GM19240 (cell line): ENCODE measurements at regions not wholly inside any gene's neighbourhood (a gene's known extent, or its start where the extent isn't known, plus 50 kb on each side); places are given as distances from the start of the nearest gene placed in this dataset.

Experiments
- DNase-seq: peaks from one replicate; pipeline ENCODE4 v3.0.0; 2011; ENCODE audit warnings: low spot score; ENCODE audit not compliant: insufficient read length

DNA sequence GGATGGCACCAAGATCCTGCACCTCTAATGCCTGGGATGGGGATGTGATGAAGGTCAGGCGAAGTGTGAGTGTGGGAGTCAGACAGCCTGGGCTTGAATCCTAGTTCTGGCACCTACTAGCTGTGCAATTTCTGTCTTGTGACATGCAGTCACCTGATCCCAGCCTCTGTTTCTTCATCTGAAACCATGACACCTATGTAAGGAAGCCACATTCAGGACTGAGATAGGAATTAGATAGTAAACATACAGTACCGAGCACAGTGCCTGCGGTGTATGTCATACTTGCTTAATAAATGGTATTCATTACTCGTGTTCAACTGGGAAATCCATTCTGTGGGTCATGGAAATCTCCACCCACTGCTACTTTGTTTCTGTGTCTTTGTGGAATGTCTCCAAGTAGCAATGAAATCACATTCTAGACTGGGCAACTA lies 140.6 kb upstream of the STC2 start:
- DNase-seq, result no peak

DNA sequence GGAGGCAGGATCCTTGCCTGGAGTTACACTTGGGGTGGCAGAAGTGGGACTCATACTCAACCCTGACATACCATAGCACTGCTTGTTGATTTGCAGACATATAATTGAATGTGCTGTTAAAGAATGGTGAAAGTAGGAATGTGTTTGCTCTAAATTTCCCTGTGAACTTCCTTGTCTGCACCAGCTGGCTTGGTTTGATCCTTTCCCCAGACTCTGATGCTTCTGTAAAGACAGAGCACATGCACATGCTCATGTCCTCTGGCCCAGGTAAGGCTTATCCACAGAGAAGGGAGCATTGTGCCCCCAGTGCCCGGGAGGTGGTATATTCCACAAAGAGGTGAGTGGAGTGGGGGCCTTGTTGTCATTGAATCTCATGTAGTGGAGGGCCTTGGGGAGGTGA lies 138.0 kb upstream of the STC2 start:
- no peak for DNase-seq

DNA sequence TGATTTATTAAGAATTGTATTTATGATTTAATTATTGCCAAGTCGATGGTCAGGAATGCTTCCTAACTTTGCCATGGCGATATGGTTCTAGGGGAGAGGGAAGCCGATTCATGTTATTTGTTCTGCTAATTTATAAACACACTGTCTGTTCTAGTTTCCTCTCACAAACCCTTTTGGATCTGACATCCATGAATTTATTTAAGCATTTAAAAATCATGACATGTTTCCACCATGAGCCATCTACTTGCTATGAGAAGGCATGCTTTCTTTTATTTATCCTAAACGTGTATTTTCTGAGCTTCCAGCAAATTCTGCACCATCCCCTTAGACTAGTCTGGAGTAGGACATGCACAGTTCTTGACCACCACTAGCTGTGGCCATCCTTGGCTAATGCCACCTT lies 136.6 kb upstream of the STC2 start:
- no peak for DNase-seq

DNA sequence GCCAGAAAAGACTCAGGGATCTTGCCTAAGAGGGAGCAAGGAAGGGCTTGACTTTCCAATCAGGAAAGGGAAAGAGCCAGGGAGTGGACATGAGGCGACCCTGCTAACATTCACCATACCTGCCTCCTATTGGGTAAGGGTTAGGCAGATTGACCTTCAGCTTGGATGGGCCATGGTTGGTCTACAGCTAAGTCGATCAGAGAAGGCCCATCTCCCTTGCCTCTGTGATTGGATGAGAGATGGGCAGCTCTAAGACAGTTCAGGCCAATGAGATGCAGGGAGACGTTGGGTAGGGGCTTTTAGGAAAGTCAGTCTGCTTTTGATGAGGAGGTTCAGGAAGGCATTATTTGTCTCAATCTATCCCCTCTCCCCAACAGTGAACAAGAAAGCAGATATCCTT lies 135.0 kb upstream of the STC2 start:
- no peak for DNase-seq

DNA sequence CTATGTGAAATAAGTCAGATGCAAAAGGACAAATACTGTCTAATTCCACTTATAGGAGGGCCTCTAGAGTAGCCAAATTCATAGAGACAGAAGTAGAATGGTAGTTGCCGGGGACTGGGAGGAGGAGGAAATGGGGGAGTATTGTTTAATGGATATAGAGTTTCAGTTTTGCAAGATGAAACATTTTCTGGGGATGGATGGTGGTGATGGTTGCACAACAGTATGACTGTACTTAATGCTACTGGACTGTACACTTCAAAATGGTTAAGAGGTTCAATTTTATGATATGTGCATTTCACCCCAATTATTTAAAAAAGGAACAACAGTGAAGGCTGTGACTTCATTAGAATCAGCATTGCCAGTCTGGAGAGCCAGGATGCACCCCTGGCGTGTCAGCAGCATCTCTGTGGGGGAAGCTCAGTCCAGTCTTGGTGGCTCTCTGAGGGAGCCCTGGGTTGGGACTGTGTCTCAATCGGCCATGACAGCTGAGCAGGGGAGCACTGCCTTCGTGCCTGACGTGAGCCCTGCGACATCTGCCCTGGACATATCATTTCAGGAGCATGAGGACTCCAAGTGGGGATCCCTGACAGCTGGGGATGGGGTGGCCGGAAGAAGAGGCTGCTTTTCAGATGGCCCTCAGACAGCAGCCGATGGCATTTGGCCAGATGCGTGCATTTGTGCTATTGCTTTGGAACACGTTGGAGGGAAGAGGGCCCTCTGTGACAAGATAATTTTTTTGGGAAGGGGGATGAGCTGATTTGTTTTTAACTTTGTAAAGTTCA lies 130.8 kb upstream of the STC2 start:
- DNase-seq, result no peak

DNA sequence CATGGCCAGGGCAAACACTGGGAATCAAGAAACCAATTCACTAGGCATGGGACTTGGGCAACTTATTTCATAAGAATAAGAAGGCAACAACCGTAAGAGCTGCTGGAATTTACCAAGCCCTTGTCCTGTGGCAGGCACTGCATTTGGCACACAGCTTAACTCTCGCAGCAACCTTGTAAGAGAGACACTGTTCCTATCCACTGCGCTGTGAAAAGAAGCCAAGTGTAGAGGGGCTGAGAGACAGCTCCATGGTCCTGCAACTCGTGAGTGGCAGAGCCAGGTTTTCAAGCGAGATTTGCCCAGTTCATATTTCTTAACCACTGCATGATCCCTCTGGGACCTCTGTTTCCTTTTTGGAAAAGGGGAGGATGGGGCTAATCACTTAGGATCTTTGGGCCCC lies 129.3 kb upstream of the STC2 start:
- no peak for DNase-seq

DNA sequence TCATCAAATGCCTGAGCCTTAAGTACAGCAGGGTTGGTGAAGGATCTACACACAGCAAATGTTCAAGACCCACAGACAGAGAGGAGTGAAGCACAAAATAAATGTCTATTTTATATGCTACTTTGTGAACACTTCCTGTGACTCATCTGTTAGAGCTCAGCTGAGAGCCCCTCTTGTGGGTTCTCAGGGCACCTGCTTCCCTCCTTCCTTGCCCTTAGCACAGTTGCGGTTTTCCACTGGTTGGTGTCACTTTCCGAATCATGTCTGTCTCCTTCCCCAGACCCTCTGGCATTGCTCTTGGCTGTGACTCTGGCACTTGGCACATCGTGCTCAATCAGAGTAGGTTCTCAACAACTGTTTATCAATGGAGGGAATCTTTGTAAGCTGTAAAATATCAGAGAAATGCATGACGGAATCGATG lies 128.5 kb upstream of the STC2 start:
- DNase-seq, result no peak

DNA sequence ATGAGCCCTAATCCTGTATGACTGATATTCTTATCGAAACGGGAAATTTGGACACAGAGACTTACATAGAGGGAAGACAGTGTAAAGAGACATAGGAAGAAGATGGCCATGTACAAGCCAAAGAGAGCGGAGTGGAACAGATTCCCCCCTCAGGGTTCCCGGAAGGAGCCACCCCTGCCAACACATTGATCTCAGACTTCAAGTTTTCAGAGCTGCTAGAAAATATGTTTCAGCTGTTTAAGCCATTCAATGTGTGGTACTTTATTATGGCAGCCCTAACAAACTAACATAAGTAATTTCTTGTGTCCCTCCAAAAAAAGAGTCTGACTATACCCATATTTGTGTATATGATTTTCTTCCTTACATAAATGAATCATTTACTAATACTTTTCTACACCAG lies 128.0 kb upstream of the STC2 start:
- DNase-seq, result no peak

DNA sequence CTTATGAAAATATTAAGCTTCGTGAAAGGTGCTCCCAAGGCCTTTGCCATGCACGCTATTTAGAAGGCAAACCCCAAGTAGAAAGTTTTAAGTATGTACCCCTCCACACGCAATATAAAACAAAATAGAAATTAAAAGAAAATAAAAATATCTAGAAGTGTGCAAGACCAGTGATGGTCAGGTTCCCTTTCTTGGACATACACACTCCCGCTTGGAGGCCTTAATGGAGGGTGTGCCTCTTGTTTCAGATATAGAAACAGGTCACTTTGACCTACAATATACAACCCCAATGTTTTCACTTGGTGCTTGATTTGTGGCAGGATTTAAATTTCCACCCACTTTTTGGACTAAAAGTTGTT lies 127.4 kb upstream of the STC2 start:
- DNase-seq, result no peak

DNA sequence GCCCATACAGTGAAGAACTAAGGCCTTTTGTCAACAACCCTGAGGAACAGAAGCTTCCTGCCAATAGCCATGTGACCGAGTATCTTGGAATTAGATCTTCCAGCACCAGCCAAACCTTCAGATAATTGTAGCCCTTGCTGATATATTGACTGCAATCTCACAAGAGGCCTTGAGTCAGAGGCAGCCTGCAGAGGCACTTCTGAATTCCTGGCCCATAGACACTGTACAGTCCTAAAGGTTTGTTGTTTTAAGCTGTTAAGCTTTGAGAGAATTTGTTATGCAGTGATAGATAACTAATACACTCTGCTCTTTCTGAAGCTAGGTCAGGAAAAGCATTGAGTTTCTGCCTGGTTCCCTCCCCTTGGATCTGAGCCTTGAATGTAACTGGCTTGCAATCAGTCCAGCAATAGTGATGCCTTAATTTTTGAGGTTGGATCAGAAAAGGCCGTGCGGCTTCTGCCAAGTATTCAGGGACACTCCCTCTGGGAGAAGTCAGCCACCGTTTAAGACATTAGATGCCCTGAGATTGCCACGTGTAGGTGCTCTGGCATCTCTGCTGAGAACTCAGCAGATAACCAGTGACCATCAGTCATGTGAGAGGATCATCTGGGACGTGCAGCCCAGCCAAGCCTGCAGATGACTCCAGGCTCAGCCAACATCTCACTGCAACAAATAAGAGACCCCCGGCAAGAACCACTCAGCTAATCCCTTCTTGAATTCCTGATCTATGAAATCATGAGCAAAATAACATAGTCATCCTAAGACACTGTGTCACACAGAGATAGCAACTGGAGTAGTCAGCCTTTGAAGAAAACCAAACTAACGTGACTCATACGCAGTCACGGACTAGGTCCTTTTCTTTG lies 126.8 kb upstream of the STC2 start:
- no peak for DNase-seq

DNA sequence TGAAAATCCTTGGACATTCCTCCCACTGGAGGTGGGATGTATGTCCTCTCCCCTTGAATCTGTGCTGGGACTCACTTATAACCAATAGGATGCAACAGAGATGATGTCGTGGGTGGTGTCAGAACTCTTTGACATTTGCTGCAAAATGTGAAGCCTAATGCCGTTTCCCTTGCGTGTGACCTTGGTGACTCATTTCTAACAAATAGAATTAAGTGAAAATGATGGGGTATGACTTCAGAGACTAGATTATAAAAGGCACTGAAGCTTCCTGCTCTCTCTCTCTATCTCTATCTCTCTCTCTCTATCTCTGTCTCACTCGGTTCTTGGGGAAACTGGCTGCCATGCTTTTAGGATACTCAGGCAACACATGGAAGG lies 126.1 kb upstream of the STC2 start:
- DNase-seq, result no peak

DNA sequence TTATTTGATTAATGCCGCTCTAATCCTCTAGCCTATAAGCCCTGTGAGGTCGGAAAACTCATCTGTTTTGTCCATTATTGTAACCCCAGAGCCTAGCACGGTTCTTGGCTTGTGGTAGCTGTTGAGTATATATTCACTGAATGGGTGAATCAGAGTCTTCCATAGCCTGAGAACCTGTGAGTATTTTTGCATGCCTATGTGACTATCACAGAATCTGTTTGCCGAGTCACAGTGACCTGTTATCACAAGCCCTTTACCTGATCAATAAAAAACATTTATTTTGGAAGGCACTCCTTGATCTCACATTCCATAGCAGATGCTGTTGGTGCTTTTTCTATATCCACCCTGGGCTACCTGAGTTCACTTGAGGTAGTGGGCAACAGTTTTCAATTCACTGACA lies 125.0 kb upstream of the STC2 start:
- no peak for DNase-seq

DNA sequence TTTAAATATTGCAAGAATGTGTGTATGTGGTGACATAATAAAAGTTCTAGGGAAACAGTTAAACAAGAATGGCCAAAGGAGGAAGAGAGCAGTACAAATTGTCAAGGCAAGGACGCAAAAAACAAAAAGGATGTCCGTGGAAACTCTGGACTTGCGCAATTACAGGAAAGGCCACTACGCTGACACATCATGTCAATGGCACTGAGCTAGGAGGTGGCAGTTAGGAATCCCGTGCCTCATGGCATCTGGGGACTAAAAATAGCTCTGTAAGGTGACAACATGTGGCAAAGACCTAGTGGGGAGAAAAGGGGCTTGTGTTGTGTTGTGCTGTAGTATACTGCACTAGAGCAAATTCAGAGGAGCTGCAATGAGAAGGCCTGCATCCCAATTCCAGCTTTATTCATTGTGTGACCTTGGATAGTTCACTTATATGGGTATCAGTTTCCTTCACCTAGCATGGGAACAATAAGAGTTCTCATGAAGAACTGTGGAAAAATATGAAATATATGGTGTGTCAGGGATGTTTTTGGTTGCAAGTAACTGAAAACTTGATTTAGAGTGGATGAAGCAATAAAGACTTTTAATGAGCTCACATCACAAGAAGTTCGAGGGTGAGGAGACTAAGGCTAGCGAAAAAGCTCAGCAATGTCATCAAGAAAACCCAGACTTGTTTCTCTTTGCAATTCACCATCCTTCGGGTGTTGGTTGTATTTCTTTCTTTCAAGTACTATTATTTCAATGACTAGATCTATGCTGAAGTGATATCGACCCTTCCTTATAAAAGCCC lies 124.1 kb upstream of the STC2 start:
- DNase-seq, result no peak

DNA sequence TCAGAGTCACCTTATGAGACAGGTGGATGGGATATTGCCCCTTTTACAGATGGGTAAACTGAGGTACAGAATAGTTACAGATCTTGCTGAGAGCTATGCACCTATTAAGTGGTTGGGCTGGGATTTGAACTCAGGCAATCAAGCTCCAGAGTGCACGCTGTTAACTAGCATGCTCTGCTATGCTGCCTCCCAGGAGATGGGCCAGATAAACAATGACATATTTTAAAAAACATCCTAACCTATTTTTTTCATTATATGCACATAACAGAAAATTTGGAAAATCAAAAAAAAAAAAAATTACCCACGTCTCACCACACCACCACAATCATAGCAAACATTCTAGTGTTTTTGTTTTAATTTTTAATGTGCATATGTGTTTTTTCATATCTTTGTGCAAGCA lies 123.4 kb upstream of the STC2 start:
- DNase-seq, result no peak

DNA sequence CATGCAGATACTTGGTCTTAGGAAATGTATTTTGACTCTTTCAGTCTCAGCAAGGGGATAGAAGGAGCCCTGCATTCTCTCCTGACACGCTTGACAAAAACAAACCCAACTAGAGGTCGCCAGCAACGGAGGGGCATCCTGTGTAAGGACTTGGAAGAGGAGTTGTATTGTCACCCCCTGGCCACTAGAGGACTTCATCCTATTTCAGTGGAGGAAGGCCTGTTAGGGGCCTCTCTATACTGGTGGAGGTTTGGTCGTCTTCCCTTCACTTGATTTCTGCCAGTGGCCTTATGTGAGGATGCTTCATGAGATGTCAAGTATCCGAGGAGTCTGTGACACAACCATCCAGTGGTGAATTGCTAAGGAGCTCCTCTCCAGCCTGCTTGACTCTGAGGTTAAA lies 122.8 kb upstream of the STC2 start:
- DNase-seq, result peak; percentile 32

DNA sequence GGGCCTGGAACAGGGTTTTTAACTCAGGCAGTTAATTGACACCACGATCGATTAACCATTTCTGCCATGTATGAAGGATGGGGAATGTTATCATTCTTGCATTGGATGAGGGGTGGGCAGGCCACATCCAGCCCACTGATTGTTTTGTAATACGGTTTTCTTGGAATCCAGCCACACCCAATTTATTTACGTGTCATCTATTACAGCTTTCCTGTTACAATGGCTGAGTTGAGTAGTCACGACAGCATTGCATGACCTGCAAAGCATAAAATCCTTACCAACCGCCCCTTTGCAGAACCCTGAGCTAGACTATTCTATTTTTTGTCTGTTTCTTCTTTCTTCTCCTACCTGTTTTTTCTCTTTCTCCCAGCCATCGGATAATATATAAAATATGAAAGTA lies 122.0 kb upstream of the STC2 start:
- no peak for DNase-seq

DNA sequence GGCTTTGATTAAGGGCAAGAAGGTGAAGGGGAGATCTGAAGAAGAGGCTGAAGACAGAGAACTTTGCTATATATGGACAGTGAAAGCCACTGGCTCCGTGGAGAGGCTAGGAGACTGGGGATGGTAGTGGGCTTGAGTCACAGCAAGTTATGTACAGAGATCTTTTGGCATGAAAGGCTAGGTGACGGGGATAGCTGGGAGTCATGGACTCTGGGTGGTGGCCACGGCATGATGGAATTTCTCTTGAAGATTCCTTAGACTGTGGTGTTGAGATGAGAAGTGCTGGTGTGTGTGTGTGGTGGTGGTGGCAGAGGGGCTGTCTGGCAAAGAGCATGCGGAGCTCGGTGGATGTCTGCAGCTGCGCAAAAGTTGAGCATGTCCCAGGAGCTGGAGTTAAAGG lies 120.6 kb upstream of the STC2 start:
- DNase-seq, result no peak

DNA sequence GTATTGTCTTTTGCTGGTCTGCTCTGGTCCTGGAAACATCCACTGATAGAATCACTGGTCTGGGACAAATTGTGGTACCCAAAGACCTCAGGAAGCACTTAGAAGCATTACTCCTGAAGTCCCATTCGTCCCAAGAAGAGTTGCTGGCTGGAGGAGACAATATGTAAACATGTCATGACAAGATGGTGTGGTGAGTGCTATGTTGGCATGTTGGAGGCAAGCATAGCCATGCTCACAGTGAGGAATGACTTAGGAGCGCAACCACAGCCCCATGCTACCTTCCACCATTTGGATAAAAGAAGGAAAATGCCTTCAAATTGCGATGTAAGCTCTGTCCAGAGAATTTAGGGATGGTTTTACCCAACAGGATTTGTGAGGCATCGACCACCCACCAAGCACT lies 115.8 kb upstream of the STC2 start:
- DNase-seq, result no peak

DNA sequence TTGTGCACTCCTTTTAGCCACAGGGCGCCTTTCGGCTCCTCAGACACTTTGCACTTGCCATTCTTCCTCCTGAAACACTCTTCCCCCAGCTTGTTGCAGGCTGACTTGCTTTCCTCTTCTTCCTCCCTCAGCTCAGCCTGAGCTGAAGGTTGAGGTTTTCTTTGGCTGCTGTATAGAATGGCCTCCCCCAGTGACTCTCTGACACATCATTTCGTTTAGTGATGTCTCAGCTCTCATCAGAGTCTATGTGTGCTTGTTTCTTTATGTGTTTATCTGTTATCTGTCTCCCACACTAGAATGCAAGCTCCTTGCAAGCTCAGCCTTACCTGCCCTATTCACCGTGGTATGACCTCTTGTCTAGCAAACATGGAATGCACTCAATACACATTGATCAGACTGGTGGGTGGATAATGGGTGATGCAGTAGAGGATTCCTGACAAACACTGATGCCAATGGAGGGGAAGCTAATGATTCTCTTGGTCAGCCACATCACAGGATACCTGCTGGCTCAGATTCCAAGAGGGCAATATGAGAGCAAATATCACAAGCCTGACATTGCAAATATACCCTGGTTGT lies 112.9 kb upstream of the STC2 start:
- no peak for DNase-seq

DNA sequence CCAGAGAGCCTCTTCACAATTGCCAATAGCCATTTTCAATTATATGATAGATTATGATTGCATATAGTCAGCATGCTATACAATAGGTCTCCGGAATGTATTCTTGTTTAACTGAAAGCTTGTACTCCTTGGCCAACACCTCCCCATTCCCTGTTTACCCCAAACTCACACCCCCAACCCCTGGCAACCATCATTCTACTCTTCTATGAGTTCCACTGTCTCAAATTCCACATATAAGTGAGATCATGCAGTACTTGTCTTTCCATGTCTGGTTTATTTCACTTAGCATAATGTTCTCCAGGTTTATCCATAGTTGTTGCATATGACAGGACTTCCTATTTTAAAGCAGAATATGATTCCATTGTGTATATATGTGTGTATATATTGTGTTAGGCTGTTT lies 110.7 kb upstream of the STC2 start:
- no peak for DNase-seq

DNA sequence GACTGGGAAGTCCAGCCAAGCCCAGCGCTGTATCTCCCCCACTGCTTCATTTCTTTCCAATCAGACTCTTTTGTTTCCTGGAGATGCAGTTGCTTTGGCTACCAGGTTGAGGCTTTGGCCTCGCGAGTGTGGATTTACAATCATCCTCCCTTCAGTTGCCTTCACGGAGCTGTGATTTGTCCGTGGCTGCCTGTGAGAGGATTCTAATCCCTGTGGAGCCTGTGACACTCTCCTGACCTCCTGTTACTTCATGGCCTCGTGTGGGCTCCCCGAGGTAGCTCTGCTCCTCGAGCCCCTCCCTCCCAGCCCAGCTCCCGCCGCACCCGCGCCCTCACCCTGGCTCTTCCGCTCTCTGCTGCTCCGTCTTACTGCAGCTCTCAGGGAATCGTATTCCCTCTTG lies 107.2 kb upstream of the STC2 start:
- DNase-seq, result no peak

DNA sequence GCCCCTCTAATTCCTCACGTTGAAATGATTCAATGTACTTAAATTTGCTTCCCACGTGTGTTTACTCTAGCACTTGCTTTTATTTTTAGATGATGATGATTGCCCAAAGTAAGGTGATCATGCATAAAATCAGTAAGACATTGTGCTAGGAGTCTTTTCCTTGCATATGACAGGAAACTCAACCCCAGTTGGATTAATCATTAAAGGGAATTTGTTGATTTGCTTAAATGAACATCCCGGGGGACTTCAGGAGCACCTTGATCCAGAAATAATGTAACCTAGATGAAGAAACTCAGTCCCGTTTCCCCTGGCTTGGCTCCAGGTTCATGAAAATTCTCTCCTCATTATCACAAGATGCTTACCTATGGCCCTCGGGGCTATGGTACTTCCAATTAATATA lies 106.1 kb upstream of the STC2 start:
- DNase-seq, result no peak
